Body of pancreas (tissue), 4 donors: ENCODE measurements at regions not wholly inside any gene's neighbourhood (a gene's known extent, or its start where the extent isn't known, plus 50 kb on each side); places are given as distances from the start of the nearest gene placed in this dataset.

Experiments used
- CTCF ChIP-seq, 7 experiments: fragments of 450-650 bp in 4 of 7; fragments of 200-600 bp in 3 of 7; sonication (generic) in 3 of 7; IDR thresholded peaks; one replicate each; pipeline ENCODE4 v1.5.1; 2016 to 2019; ENCODE audit warnings: antibody characterized with exemption in 7 of 7
- POLR2A ChIP-seq, 3 donors: fragments of 450-650 bp; IDR thresholded peaks; one replicate each; pipeline ENCODE4 v1.6.1; 2016; ENCODE audit warnings: antibody characterized with exemption in 3 of 3, mild to moderate bottlenecking in 2 of 3

GRCh38 chr2:22355816-22356433, 1029.1 kb upstream of the KLHL29 start:
- peak; percentile 54 to 81 (median 66) for TF ChIP-seq CTCF (IDR thresholded peaks at IDR 0.05)
- no peak for TF ChIP-seq POLR2A (IDR thresholded peaks at IDR 0.05)
